B cell (primary cell): ENCODE measurements at regions not wholly inside any gene's neighbourhood (a gene's known extent, or its start where the extent isn't known, plus 50 kb on each side); places are given as distances from the start of the nearest gene placed in this dataset.

Source experiments
- EZH2 ChIP-seq: IDR thresholded peaks from 2 replicates; pipeline ENCODE4 v1.6.1; 2012; ENCODE audit warnings: borderline replicate concordance, low read depth, mild to moderate bottlenecking, moderate library complexity, low read length; ENCODE audit not compliant: insufficient read depth, poor library complexity, severe bottlenecking
- TF ChIP-seq, protein P1 (sequence below): fragments of 200-600 bp; IDR thresholded peaks from one replicate; pipeline ENCODE4 v1.8.0; 2022; ENCODE audit warnings: antibody characterized with exemption, mild to moderate bottlenecking

DNA sequence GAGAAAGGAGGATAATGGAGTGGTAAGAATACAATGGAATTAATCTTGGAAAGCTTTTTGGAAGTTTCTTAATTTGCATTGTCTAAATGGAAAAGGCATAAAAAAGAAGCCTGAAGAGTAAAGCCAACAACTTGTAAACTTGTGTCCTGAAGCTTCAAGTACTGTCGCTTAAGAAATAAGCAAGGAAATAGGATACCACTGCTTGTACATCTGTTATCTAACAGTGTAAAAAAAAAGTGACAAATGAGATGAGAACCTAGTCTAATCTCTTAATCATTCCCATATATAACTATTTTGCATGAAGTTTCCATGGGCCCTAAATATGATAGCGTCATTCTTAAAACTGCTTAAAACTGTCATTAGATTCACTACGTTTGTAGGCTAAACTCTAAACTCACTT, 134.0 kb upstream of the DYRK2 start:
- no peak for TF ChIP-seq EZH2
- TF ChIP-seq, protein P1, sequence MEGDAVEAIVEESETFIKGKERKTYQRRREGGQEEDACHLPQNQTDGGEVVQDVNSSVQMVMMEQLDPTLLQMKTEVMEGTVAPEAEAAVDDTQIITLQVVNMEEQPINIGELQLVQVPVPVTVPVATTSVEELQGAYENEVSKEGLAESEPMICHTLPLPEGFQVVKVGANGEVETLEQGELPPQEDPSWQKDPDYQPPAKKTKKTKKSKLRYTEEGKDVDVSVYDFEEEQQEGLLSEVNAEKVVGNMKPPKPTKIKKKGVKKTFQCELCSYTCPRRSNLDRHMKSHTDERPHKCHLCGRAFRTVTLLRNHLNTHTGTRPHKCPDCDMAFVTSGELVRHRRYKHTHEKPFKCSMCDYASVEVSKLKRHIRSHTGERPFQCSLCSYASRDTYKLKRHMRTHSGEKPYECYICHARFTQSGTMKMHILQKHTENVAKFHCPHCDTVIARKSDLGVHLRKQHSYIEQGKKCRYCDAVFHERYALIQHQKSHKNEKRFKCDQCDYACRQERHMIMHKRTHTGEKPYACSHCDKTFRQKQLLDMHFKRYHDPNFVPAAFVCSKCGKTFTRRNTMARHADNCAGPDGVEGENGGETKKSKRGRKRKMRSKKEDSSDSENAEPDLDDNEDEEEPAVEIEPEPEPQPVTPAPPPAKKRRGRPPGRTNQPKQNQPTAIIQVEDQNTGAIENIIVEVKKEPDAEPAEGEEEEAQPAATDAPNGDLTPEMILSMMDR = no peak
